ENCODE measurements at regions not wholly inside any gene's neighbourhood (a gene's known extent, or its start where the extent isn't known, plus 50 kb on each side); places are given as distances from the start of the nearest gene placed in this dataset.
"Not testable (repeated sequence)": the region's sequence is repeated elsewhere in the genome, so short reads cannot be mapped to it uniquely, and the experiment has no call there.

DNA sequence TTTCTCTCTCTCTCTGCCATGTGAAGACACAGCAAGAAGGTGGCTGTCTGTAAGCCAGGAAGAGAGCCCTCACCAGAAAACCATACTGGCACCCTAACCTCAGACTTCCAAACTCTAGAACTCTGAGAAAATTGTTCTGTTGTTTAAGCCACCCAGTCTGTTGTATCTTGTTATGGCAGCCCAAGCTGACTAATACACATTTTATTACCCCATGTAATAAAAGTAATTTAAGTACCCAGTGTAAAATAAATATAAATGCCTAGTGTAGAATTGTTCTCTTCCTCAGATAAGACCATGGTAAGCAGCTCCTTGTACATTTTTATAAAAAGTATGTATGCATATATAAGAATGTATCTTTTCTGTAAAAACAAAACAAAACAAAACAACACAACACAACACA, 119.7 kb downstream of the DTL start:
- no peak for DNase-seq (ENCODE audit: extremely low read depth, low read depth, low spot score)

DNA sequence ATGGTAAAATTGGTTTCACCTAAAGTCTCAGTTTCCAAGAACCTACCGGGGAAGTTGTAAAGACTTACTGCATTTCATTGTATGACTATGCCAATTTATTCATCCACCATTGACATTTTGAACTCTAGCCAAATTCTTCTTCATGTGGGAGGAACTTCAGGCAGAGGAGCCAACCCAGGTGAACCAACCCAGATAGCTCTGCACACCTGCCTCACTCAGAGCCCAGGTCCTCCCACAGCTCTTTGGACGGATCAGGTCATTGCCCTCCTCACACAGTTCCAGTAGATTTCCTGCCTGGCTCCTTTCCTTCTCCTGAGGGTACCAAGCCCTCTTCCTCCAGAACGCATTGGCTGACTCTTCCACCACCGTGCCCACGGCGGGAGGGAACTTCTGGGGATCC, 121.7 kb downstream of the DTL start:
- no peak for DNase-seq (ENCODE audit: extremely low read depth, low read depth, low spot score)

DNA sequence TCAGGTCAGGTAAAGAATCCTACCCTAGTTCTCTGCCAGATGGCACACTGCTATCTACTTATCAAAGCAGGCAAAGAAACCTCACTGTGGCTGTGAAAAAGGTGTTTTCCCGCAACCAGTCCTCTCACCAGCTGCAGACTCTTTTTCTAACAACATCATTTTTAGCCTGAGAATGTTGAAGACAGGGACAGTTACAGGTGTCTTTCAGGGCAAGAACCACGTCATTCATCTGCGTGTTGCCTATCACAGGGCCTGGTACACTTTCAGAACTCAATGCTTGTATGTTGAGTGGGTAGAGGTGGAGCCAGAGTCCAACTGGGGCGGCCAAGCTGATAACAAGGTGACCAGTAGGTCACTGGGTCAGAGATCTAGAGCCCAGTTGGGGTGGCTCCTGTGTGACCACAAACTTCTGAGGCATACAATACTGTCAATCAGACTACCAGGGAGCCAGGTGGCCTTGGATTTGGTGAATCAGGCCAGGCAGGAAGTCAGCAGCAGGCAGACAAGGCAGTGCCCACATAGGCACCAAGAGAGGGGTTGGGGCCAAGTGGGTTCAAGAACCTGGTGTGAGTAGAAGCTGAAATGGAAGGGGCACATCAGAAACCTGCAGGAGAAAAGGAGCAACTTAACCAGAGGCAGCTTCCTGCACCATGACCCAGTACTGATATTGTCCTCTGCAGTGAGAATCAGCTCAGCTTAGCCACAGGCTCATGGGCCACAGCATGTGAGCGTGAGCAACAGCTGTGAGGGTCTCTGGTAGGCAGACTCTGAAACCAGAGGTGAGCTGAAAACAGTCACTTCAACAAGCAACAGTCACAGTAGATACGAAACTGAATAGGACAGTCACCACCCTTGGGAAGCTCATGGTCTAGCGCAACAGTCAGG, 123.6 kb downstream of the DTL start:
- DNase-seq (ENCODE audit: extremely low read depth, low read depth, low spot score): no peak

DNA sequence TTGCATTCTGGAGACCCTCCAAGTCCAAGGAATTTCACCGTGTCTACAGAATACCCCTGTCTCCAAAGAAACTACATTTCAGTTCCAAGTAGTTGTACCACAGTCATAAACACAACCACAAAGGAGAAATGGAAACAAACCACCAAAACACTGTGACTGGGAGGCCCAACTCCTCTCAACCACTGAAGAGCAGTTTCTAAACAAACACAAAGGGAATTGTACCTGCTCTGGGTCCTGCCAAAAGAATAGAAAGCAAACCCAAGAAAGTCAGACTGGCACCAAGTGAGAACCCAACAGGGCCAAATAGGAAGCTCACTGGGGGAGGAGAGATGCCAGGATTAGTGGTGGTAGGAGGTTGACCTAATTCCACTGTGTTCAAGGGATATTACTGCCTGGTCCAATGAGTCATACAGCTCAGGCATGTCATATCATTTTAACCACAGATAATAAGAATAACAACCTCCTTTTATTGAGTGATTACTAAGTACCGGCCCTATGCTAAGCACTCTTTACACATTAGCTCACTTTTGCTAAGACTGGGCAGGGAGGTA, 123.9 kb upstream of the PPP2R5A start:
- no peak for DNase-seq (ENCODE audit: extremely low read depth, low read depth, low spot score)

DNA sequence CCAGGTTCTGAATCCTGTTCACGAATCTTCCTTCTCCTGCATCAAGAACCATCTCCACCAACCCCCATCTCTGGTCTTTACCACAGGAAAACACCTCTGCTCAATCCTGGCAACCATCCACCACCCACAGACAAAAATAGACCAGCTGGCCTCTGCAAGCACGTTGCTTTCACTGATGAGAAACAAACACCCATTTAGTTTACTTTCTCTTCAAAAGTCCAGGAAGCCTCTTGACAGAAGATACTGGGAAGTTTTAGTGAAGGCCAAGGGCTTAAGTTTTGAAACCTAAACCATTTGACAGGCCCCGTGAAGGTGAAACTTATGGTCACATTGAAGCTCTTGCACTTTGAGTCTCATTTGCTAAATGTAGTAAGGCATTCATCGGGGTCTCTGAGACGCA, 122.6 kb upstream of the PPP2R5A start:
- DNase-seq (ENCODE audit: extremely low read depth, low read depth, low spot score): no peak

DNA sequence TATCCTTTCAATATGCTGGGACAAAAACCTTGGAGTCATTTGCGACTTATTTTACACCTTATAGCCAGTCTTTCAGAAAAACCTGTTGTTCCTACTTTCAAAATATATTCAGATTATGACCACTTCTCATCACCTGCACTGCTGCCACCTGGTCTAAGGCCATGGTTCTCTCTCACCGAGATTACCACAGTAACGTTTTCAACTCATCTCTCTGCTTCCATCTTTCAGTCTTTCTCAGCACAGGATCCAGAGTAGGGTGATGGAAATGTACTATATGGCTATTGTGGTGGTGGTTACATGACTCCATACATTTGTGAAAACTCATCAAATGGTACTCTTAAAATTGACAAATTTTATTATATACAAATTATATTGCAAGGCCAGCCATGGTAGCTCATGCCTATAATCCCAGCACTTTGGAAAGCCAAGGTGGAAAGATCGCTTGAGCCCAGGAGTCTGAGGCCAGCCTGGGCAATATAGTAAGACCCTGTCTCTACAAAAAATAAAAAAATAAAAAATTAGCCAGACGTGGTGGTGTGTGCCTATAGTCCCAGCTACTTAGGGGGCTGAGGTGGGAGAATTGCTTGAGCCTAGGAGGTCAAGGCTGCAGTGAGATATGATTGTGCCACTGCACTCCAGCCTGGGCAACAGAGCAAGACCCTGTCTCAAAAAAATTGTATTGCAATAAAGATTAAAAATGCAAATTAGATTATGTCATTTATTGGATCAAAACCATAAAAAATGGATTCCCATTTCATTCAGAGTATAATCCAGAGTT, 120.9 kb upstream of the PPP2R5A start:
- DNase-seq (ENCODE audit: extremely low read depth, low read depth, low spot score): no peak

DNA sequence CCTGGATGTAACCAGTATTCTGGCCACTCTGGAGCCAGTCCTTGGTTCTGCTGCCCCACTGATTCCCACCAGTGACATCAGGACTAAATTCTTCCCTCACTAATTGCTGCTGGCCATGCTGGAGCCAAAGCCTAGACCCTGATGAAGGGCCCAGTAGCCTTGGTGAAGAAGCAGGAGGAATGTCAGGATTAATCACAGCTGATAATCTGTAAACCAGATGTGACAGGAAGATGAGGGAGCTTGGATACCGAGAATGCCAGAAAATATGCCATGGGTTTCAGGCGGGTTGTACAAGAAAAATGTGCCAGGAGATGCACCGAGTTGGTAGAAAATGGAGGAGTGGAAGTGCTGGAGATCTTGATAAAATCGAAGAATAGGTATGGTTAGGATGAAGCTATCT, 119.0 kb upstream of the PPP2R5A start:
- DNase-seq (ENCODE audit: extremely low read depth, low read depth, low spot score): no peak

DNA sequence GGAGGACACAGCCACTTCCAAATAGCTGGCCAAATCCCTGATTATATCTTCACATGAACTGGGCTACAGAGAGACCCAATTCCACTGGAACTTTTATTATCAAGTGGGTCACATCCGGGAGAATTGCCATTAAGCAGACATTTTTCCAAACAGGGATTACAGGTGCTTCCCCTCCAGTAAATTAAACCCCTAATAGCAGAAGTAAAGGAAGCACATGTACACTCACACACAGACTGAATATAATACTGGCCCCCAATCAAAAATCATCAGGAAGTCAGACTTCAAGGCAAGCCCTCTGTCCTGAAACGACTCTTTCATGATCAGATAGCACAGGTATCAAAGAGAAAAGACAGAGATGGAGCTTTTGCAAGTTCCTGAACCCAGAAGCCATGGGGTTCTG, 118.6 kb upstream of the PPP2R5A start:
- peak; percentile 74 for DNase-seq (ENCODE audit: extremely low read depth, low read depth, low spot score)

DNA sequence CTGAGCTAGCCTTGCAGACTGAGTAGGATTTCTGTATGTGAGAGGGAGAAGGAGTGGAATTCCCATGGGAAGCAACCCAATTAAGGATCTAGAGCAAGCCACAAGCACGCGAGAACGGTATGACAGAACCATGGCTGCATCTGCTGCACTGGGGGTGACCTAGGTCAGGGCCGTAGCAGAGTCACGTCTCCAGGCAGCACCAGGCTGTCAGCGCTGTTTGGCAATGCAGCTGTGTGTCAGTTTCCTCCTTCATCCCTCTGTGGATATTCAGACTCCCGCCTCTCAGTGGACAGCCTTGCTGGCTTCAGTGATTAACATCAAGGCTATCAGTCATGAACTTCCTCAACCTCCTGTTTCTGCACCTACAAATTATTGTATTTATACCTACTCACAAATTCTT, 118.1 kb upstream of the PPP2R5A start:
- DNase-seq (ENCODE audit: extremely low read depth, low read depth, low spot score): peak; percentile 78

DNA sequence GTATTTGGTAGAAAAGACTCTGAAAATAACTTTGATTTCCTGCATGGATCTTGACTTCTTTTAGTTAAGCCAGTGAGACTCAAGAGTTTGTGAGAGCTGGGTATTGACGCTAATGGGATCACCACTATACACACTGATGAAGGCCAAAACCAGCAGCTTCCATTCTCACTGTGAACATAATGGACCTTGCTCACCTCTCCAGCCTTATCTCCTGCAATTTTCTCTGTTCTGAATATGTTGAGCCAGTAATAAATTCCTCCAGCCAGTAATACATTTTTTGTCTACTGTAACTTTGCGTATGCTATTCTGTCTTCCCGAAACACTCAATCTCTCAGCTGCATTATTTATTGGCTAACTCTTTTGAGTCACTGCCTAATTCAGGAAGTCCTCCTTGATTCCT, 111.6 kb upstream of the PPP2R5A start:
- DNase-seq (ENCODE audit: extremely low read depth, low read depth, low spot score): no peak

DNA sequence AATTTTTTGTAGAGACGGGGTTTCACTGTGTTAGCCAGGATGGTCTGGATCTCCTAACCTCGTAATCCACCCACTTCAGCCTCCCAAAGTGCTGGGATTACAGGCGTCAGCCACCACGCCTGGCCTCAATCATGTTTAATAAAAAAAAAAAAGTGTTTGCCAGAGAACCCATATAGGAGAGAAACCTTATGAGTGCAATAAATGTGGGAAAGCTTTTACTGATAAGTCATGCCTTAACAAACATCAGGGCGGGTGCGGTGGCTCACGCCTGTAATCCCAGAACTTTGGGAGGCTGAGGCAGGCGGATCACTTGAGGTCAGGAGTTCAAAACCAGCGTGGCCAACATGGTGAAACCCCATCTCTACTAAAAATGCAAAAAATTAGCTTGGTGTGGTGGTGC, 110.9 kb upstream of the PPP2R5A start:
- DNase-seq (ENCODE audit: extremely low read depth, low read depth, low spot score): not testable (repeated sequence)

DNA sequence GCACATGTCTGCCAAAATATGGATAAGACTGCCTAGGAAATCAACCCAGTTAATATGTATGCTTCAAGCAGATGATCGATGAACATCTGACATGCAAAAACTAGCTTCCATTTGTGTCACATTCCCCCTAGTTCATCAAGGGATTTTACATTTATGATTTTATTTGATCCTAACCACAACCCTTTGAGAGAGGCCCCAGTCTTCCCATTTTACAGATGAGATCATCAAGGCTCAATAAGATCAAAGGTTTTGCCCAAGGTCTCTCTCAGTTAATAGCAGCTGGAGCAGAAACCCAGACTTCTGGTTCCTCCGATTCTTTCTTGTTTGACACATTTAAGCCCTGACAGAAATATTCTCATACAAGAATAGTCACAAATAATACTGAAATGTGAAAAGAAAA, 107.7 kb upstream of the PPP2R5A start:
- no peak for DNase-seq (ENCODE audit: extremely low read depth, low read depth, low spot score)

DNA sequence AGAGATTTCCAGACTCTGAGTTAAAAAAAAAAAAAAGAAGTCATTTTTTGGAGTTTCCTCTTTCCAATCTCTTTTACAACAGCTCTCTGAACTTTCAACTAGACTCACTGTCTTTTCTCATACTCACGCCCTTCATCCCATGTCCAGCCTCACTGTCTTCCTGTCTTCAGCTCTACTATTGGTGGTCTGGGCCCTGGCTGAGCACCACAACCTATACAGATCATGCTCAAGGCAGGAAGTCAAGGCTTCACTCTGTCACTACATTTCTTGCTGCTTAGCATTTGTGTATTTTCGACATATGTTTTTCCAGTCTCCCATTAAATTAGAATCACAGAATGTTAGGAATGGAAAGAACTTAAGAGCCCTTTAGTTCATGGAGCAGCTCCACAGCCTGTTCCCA, 106.4 kb upstream of the PPP2R5A start:
- DNase-seq (ENCODE audit: extremely low read depth, low read depth, low spot score): no peak

DNA sequence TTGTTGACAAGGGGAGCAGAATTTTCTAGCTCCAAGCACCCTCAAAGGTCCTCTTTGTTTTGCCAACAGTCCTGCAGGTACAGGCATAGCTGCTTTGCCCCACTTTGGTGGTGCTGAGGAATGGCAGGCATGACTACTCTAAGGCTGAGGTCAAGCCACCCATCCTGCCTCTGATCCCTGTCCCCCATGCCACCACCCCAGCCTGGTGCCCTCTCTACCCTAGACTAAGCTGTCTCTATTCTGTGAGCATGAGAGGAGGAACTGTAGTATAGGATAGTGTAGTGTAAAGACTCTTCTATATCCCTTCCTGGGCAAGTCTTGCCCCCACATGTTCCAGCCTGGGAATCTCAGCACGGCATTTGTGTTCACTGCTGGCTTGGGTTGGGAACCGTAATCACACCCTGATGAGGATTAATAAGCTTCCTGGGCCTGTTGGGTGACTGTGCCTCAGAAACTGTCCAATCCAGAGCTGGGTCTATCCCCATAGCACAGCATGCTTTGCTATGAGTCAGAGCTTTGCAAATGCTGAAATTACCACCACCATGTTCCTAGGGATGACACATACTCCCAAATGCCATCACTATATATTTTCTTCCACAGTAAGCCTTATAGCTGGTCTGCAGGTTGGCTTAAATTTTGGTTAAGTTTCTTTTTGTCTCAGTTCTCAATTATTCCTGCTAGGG, 105.7 kb upstream of the PPP2R5A start:
- no peak for DNase-seq (ENCODE audit: extremely low read depth, low read depth, low spot score)

DNA sequence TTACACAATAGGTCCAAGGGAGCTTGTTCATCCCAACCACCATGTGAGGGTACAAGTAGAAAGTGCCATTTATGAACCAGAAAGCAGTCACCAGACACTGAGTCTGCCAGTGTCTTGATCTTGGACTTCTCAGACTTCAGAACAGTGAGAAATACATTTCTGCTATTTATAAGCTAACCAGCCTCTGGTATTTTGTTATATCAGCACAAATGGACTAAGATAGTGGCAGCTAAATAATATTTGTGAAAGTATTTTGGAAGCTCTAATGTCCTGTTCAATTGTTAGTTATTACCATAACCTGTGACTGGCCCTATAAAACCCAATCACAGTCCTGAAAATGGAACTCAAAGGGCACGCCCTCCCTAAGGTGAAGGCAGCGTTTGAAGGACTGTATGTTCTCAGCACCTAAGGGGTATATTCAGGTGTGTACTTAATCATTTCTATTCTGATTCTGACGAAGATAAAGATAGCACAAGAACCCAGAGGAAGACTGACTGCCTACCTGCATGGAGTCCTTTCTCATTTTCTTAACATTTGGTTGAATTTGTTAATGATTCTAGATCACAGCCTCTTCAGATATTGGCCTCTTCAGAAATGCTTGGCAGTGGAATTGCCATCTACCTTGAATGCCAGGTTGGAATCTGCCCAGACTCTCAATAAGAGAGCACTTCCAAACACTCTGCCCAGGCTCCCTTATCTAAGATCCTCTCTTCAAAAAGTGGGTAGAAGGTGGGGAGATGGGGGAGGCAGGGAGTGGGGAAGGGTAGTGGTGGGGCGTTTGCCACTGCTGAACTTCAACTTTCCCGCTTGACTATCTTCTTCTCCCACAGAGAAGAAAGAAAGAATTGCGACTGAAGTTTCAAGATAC, 104.0 kb upstream of the PPP2R5A start:
- DNase-seq (ENCODE audit: extremely low read depth, low read depth, low spot score): no peak

DNA sequence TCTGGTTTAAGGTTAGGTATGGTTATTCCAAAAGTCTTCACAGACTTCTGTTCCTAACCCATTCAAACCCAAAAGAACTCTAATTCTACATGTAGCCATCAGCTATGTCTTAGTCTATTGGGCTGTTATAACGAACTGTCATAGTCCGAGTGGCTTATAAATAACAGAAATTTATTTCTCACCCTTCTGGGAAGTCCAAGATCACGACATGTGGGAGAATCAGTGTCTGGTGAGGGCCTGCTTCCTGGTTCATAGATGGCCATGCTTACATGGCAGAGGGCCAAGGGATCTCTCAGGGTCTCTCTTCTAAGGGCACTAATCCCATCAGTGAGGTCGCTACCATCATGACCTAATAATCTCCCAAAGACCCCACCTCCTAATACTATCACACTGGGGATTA, 103.0 kb upstream of the PPP2R5A start:
- no peak for DNase-seq (ENCODE audit: extremely low read depth, low read depth, low spot score)

DNA sequence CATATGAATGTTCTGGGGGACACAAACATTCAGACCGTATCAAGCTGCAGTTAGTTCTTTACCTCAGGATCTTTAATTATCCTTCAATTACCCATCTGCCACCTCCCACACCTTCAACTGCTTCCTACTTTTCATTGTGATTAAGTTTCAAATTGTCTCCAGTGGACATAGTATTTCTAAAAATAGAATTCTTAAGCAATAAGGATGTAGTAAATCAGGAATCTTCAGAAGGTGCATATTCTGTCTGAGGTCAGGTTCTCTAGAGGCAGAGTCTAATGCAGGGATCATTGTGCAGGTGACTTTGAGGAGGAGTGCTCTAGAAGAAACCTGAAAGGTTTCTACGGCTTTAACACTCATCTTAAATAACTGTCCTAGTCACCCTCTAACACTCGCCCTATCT, 102.6 kb upstream of the PPP2R5A start:
- no peak for DNase-seq (ENCODE audit: extremely low read depth, low read depth, low spot score)

DNA sequence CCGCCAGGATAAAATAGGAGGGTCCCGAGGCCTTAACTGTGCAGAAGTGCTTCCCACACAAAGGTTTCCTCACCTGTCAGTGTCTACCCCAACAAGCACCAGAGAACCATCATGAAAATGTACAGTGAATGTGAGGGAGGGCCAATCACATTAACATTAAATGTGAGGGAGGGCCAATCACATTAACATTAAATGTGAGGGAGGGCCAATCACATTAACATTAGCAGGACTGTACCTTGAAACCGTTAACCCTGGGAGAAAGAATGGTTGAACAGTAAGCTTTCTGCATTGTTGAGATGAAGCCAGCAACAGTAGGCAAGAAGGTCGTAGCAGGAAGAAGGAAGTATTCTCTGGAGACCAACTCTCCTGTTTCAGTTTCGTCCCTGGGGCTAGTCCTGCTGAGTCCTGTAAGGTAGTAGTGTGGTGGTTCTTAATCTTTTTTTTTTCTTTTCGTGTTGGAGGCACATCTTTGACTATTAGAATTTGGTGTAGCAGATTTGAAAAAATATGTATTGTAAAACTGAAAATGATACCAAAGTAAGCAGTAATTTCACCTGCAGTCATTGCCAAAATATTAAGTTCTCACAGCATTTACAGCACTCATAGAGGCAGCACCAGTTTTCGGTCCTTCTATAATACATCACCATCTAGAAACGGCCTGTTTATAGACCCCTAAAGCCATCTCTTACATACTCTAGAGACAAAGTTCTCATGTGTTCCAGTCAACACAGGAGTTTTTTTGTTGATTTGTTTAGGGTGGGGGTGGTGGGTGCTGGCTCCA, 98.6 kb upstream of the PPP2R5A start:
- DNase-seq (ENCODE audit: extremely low read depth, low read depth, low spot score): no peak

DNA sequence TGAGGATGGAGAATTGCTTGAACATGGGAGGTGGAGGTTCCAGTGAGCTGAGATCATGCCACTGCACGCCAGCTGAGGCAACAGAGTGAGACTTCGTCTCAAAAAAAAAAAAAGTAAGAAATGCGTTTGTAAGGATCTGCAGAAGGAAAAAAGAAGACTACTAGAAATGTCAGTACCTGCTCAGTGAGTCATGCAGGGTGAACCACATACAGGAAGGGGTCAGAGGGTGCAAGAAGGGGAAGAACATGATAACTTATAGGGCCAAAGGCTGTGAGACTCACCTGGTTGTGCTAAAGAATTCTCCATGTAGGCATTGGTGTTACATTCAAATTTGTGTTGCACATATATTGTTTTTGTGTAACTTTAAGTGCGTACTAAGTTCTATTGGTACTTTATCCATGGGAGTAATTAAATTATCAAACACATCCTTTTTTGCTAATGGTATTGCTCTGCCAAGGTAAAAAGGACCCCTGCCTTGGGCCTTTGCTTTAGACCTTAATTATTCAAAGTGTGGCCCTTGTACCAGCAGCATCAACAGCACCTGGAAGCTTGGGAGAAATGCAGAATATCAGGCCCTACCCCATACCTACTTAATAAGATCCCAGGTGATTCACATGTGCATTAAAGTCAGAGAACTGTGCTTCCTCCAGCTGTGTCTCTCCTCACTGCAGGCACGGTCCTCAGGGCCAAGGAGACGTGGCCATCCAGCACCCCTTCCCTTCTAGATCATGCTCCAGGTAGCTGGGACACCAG, 96.4 kb upstream of the PPP2R5A start:
- no peak for DNase-seq (ENCODE audit: extremely low read depth, low read depth, low spot score)

Measured in glomerular endothelial cell (primary cell).